ENCODE measurements at regions not wholly inside any gene's neighbourhood (a gene's known extent, or its start where the extent isn't known, plus 50 kb on each side); places are given as distances from the start of the nearest gene placed in this dataset.

DNA sequence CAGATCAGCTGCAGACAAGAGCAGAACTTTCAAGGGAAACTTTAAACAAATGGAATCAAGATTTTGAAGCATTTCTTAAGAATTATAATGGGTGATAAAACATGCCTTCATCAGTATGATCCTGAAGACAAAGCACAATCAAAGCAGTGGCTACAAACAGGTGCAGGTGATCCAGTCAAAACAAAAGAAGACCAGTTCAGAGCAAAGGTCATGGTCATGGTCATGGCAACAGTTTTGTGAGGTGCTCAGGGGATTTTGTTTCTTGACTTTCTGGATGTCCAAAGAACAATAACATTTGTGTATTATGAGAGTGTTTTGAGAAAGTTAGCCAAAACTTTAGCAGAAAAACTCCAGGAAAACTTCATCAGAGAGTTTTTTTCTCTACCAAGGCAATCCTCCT is 681.7 kb upstream of the PTBP2 start:
- Histone ChIP-seq H3K9ac (no peak overlapping the region), H3K36me3 (ENCODE audit: low read depth) (no peaks in the 10 kb centered on the region), H3K4me2 (ENCODE audit: unreplicated experiment) (no peak overlapping the region), H3F3A (ENCODE audit: insufficient read depth) (no peaks in the 10 kb centered on the region), H3K9me3 (ENCODE audit: low read depth) (no peaks in the 10 kb centered on the region), H4K20me1 (ENCODE audit: insufficient read depth) (no peaks in the 10 kb centered on the region), H3K4me1 (ENCODE audit: insufficient read depth) (no peaks in the 10 kb centered on the region), H3K9me2 (ENCODE audit: insufficient read depth) (no peaks in the 10 kb centered on the region), H2AFZ (no peak overlapping the region), H3K27ac (no peak overlapping the region), H3K79me2 (ENCODE audit: insufficient read depth) (no peaks in the 10 kb centered on the region), H3K27me3 (replicated peaks; ENCODE audit: insufficient read depth) (no peaks in the 10 kb centered on the region), H3K4me3 (no peak overlapping the region)
- TF ChIP-seq EZH2phosphoT487 (IDR thresholded peaks at IDR 0.05; ENCODE audit: insufficient read depth, low read depth): no peak
- no peak for TF ChIP-seq EZH2 (IDR thresholded peaks at IDR 0.05; ENCODE audit: insufficient read depth, poor library complexity, severe bottlenecking)
- DNase-seq: no peak
- in situ Hi-C loops (cut with MboI): no loop called here

DNA sequence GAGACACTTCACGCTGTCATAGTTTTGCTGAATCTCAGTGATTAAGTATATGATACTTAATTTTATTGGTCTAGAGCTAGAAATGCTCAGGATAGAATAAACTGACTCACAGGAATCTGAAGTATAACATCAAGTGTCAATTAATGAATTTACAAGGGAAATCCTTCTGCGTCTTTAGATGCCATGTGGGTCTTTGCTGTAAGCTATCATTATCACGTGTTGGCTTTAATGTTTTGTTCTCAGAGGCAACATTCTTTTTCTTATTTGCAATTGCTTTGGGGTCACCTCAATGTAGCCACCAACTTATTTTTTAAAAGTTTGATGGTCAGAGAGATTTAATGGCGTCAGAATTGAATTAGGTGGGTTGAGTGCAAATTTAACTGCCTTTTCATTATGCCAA is 680.1 kb upstream of the PTBP2 start:
- H3F3A ChIP-seq (ENCODE audit: insufficient read depth): no peaks in the 10 kb centered on the region
- in situ Hi-C loops (cut with MboI): no loop called here
- H3K4me2 ChIP-seq (ENCODE audit: unreplicated experiment): no peak overlapping the region
- H3K27me3 ChIP-seq (replicated peaks; ENCODE audit: insufficient read depth): no peaks in the 10 kb centered on the region
- H3K27ac ChIP-seq: no peak overlapping the region
- 37 to 45% methylated on average over 4 of the region's 4 CpGs for WGBS, 2 experiments (ENCODE audit: low coverage in 1 of 2, low lambda C conversion rate in 2 of 2, missing lambda C conversion rate in 2 of 2)
- no peaks in the 10 kb centered on the region for H3K9me3 ChIP-seq (ENCODE audit: low read depth)
- H3K36me3 ChIP-seq (ENCODE audit: low read depth): no peaks in the 10 kb centered on the region
- no peak for TF ChIP-seq EZH2phosphoT487 (IDR thresholded peaks at IDR 0.05; ENCODE audit: insufficient read depth, low read depth)
- TF ChIP-seq EZH2 (IDR thresholded peaks at IDR 0.05; ENCODE audit: insufficient read depth, poor library complexity, severe bottlenecking): no peak
- DNase-seq: no peak
- H4K20me1 ChIP-seq (ENCODE audit: insufficient read depth): no peaks in the 10 kb centered on the region
- no peak overlapping the region for H3K9ac ChIP-seq
- H3K4me3 ChIP-seq: no peak overlapping the region
- no peaks in the 10 kb centered on the region for H3K4me1 ChIP-seq (ENCODE audit: insufficient read depth)
- H3K79me2 ChIP-seq (ENCODE audit: insufficient read depth): no peaks in the 10 kb centered on the region
- H2AFZ ChIP-seq: no peak overlapping the region
- H3K9me2 ChIP-seq (ENCODE audit: insufficient read depth): no peaks in the 10 kb centered on the region

DNA sequence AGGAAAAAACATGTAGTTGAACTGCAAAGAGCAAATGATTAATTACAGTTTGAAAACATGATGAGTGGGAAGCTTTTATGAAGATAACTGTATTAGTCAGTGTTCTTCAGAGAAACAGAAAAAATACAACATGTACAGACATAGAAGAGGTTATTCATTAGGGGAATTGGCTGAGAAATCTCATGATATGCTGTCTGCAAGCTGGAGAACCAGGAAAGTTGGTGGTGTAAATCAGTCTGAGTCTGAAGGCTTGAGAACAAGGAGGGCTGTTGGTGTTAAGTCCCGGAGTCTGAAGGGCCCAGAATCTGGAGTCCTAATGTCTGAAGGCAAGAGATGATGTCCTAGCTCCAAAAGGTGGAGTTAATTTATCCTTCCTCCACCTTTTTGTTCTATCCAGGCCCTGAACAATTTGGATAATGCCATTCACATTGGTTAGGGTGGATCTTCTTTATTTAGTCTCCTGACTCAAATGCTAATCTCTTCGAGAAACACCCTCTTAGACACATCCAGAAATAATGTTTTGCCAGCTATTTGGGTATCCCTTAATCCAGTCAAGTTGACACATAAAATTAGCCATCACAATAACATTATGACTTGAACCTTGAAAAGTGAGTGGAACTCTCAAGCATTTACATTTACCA is 672.9 kb upstream of the PTBP2 start:
- Histone ChIP-seq H3K27ac (no peak overlapping the region), H3F3A (ENCODE audit: insufficient read depth) (no peaks in the 10 kb centered on the region), H3K4me2 (ENCODE audit: unreplicated experiment) (no peak overlapping the region), H3K9me3 (ENCODE audit: low read depth) (no peaks in the 10 kb centered on the region), H3K79me2 (ENCODE audit: insufficient read depth) (no peaks in the 10 kb centered on the region), H3K36me3 (ENCODE audit: low read depth) (no peaks in the 10 kb centered on the region), H3K27me3 (replicated peaks; ENCODE audit: insufficient read depth) (no peaks in the 10 kb centered on the region), H3K9ac (no peak overlapping the region), H2AFZ (no peak overlapping the region), H3K9me2 (ENCODE audit: insufficient read depth) (no peaks in the 10 kb centered on the region), H4K20me1 (ENCODE audit: insufficient read depth) (no peaks in the 10 kb centered on the region), H3K4me1 (ENCODE audit: insufficient read depth) (no peaks in the 10 kb centered on the region), H3K4me3 (no peak overlapping the region)
- no peak for DNase-seq
- in situ Hi-C loops (cut with MboI): no loop called here
- 13 to 16% methylated on average over 2 of the region's 2 CpGs for WGBS, 2 experiments (ENCODE audit: low coverage in 1 of 2, low lambda C conversion rate in 2 of 2, missing lambda C conversion rate in 2 of 2)
- TF ChIP-seq EZH2phosphoT487 (IDR thresholded peaks at IDR 0.05; ENCODE audit: insufficient read depth, low read depth) (no peak), EZH2 (IDR thresholded peaks at IDR 0.05; ENCODE audit: insufficient read depth, poor library complexity, severe bottlenecking) (no peak)

DNA sequence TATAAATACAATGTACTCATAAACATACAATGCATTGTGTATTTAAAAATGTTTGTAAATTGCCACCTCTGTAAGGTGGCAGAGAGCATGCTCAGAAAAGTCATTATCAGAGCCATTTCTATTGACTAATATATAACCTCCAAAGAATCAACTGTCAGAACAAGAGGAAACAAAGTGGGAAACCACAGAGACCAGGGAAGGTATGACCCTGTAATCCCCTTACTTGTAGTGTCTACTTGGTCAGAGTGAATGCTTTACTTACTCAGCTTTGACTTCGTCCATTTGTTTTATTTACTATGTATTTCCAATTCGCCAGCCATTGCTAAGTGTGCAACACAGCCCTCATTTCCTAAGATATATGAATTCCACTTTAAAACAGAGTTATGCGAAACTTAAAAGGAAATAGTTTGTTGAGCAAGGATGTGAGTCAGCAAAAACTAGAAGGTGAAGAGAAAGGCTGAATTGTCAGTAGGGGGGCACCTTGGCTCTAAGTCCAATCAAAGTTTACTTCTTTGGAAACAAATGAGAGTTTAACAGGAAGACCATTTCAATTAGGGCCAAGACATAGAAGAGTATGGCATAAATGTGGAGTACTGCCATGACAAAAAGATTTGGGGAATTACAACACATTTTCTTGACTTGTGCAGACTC is 671.7 kb upstream of the PTBP2 start:
- no peaks in the 10 kb centered on the region for H3K9me3 ChIP-seq (ENCODE audit: low read depth)
- H2AFZ ChIP-seq: no peak overlapping the region
- no peaks in the 10 kb centered on the region for H3K9me2 ChIP-seq (ENCODE audit: insufficient read depth)
- in situ Hi-C loops (cut with MboI): no loop called here
- DNase-seq: no peak
- no peak overlapping the region for H3K4me2 ChIP-seq (ENCODE audit: unreplicated experiment)
- H3K4me1 ChIP-seq (ENCODE audit: insufficient read depth): no peaks in the 10 kb centered on the region
- no peak overlapping the region for H3K27ac ChIP-seq
- TF ChIP-seq EZH2 (IDR thresholded peaks at IDR 0.05; ENCODE audit: insufficient read depth, poor library complexity, severe bottlenecking): no peak
- TF ChIP-seq EZH2phosphoT487 (IDR thresholded peaks at IDR 0.05; ENCODE audit: insufficient read depth, low read depth): no peak
- H3K79me2 ChIP-seq (ENCODE audit: insufficient read depth): no peaks in the 10 kb centered on the region
- no peak overlapping the region for H3K9ac ChIP-seq
- no peak overlapping the region for H3K4me3 ChIP-seq
- no peaks in the 10 kb centered on the region for H3F3A ChIP-seq (ENCODE audit: insufficient read depth)
- no peaks in the 10 kb centered on the region for H3K36me3 ChIP-seq (ENCODE audit: low read depth)
- 46 to 50% methylated on average over 3 of the region's 3 CpGs for WGBS, 2 experiments (ENCODE audit: low coverage in 1 of 2, low lambda C conversion rate in 2 of 2, missing lambda C conversion rate in 2 of 2)
- no peaks in the 10 kb centered on the region for H4K20me1 ChIP-seq (ENCODE audit: insufficient read depth)
- no peaks in the 10 kb centered on the region for H3K27me3 ChIP-seq (replicated peaks; ENCODE audit: insufficient read depth)
